A673 (cell line): ENCODE measurements at regions not wholly inside any gene's neighbourhood (a gene's known extent, or its start where the extent isn't known, plus 50 kb on each side); places are given as distances from the start of the nearest gene placed in this dataset.

Experiments used
- CTCF ChIP-seq: fragments of 300-800, 200-600 bp; sonication (generic); conservative IDR thresholded peaks from 2 replicates; pipeline ENCODE4 v1.5.1; 2017; ENCODE audit warnings: low read depth, mild to moderate bottlenecking, antibody characterized with exemption, low read length, moderate library complexity, mixed read lengths
- EZH2 ChIP-seq: fragments of 200-600 bp; sonication (generic); IDR thresholded peaks from 2 replicates; pipeline ENCODE4 v1.6.1; 2017; ENCODE audit warnings: borderline replicate concordance, low read depth, mild to moderate bottlenecking, mixed read lengths, antibody characterized with exemption, low read length; ENCODE audit not compliant: poor library complexity, severe bottlenecking

DNA sequence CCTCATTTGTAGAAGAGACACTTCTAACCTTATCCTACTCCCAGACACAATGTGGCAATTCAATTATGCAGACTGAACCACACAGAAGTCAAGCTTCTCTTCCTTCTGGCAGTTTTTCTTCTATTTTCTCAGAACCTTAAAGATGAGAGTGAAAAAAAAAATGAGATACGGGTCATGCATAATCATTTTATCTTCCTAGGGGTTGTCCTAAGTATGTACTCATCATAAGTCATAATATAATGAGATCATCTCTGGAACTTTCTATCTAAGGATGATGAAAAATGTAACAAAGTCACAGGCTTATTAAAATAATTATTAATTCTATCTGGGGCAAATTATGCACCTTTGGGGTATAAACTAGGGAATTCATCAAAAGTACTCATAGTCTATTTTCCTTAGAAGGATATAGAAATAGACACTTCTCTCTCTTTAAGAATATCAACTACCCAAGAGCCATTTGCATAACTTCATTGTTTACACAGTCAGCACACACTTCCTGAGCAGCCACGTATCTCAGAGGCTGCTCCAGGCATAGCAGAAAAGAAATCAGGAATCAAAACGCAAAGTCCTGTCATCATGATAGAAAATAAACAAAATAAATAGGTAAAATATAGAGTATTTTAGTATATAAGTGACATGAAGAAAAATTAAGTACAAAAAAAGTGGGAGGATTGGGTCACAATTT is 345.9 kb upstream of the SPHKAP start:
- no peak for TF ChIP-seq CTCF
- TF ChIP-seq EZH2 = no peak
